Esophagus muscularis mucosa (tissue), 4 donors: ENCODE measurements at regions not wholly inside any gene's neighbourhood (a gene's known extent, or its start where the extent isn't known, plus 50 kb on each side); places are given as distances from the start of the nearest gene placed in this dataset.

ENCODE experiments used
- DNase-seq: peaks from one replicate; pipeline ENCODE4 v3.0.0-alpha.2; 2017; ENCODE audit errors: extremely low spot score
- H3K27ac ChIP-seq, 4 donors: fragments of 200-600 bp; sonication (generic); replicated peaks in 1 of 4; 1 replicate in 3 of 4; 2 replicates in 1 of 4; pipeline ENCODE4 v1.5.1; 2016 to 2019; ENCODE audit warnings: mild to moderate bottlenecking in 1 of 4
- H3K27me3 ChIP-seq, 4 donors: fragments of 200-600 bp; sonication (generic); one replicate each; pipeline versions ENCODE4 v1.5.1 to v1.6.0; 2016 to 2019
- H3K36me3 ChIP-seq, 4 donors: fragments of 200-600 bp; sonication (generic); one replicate each; pipeline ENCODE4 v1.5.1; 2016 to 2019
- H3K4me1 ChIP-seq, 4 donors: fragments of 200-600 bp; sonication (generic); one replicate each; pipeline ENCODE4 v1.5.1; 2016 to 2019
- H3K4me3 ChIP-seq, 4 donors: fragments of 200-600 bp; sonication (generic); 1 replicate in 2 of 4; 2 replicates in 2 of 4; pipeline ENCODE4 v1.5.1; 2016 to 2019; ENCODE audit warnings: mild to moderate bottlenecking in 4 of 4, moderate library complexity in 1 of 4
- H3K9me3 ChIP-seq, 4 donors: fragments of 200-600 bp; sonication (generic); 1 replicate in 3 of 4; 2 replicates in 1 of 4; pipeline ENCODE4 v1.5.1; 2016 to 2019
- CTCF ChIP-seq, 3 experiments: fragments of 200-600 bp in 2 of 3; fragments of 450-650 bp in 1 of 3; sonication (generic) in 2 of 3; IDR thresholded peaks; one replicate each; pipeline ENCODE4 v1.5.1; 2017 to 2019; ENCODE audit warnings: antibody characterized with exemption in 3 of 3, mild to moderate bottlenecking in 2 of 3, moderate library complexity in 1 of 3
- EP300 ChIP-seq: sonication (generic); formaldehyde crosslinking; IDR thresholded peaks from one replicate; pipeline ENCODE4 v1.6.1; 2017; ENCODE audit warnings: antibody characterized with exemption
- POLR2A ChIP-seq: fragments of 450-650 bp; IDR thresholded peaks from one replicate; pipeline ENCODE4 v1.6.1; 2017; ENCODE audit warnings: antibody characterized with exemption, moderate library complexity, mild to moderate bottlenecking, low read depth
- POLR2AphosphoS5 ChIP-seq, 2 donors: sonication (generic); formaldehyde crosslinking; IDR thresholded peaks; one replicate each; pipeline ENCODE4 v1.6.1; 2017; ENCODE audit warnings: antibody characterized with exemption in 2 of 2
- WGBS: methylation state at CpG from one replicate; pipeline ENCODE4 v1.1.5; 2018; 5-methylcytosine and 5-hydroxymethylcytosine counted together
- intact Hi-C: fragments of 100-400 bp; cut with DNase I; formaldehyde crosslinking; loops from one replicate; pipeline ENCODE4 v1.15.1; 2023

- no peaks in the 10 kb centered on the region for H3K36me3 ChIP-seq
- no peak overlapping the region for H3K4me3 ChIP-seq
- intact Hi-C loops: no loop called here
- H3K9me3 ChIP-seq: peaks cover 0 to 5% (median 2%) of the 10 kb centered on the region in 4 donors
- no peaks in the 10 kb centered on the region for H3K4me1 ChIP-seq
- no peak for DNase-seq
- H3K27me3 ChIP-seq: no peaks in the 10 kb centered on the region
- H3K27ac ChIP-seq: no peak overlapping the region
- TF ChIP-seq CTCF (IDR thresholded peaks at IDR 0.05) (no peak), POLR2A (no peak), POLR2AphosphoS5 (IDR thresholded peaks at IDR 0.05) (no peak), EP300 (no peak)
These were observed 160.8 kb downstream of the GXYLT1 start for GRCh38 chr12:41983856-41984255.

- intact Hi-C loops: no loop called here
- peaks cover 0 to 2% (median under 1%) of the 10 kb centered on the region in 4 donors for H3K9me3 ChIP-seq
- WGBS: 55% methylated on average over 1 of the region's 1 CpG
- no peak overlapping the region for H3K4me3 ChIP-seq
- no peak for DNase-seq
- H3K27me3 ChIP-seq: no peaks in the 10 kb centered on the region
- H3K27ac ChIP-seq: no peak overlapping the region
- H3K36me3 ChIP-seq: no peaks in the 10 kb centered on the region
- no peaks in the 10 kb centered on the region for H3K4me1 ChIP-seq
- TF ChIP-seq CTCF (IDR thresholded peaks at IDR 0.05) (no peak), POLR2AphosphoS5 (IDR thresholded peaks at IDR 0.05) (no peak), POLR2A (no peak), EP300 (no peak)
These were observed 161.3 kb downstream of the GXYLT1 start for GRCh38 chr12:41983394-41983793.

- 86% methylated on average over 1 of the region's 1 CpG for WGBS
- Histone ChIP-seq H3K4me1 (no peaks in the 10 kb centered on the region), H3K36me3 (no peaks in the 10 kb centered on the region), H3K27me3 (no peaks in the 10 kb centered on the region), H3K4me3 (no peak overlapping the region), H3K27ac (no peak overlapping the region), H3K9me3 (no peaks in the 10 kb centered on the region)
- TF ChIP-seq POLR2A: no peak
- TF ChIP-seq EP300: no peak
- TF ChIP-seq POLR2AphosphoS5 (IDR thresholded peaks at IDR 0.05): no peak
- TF ChIP-seq CTCF (IDR thresholded peaks at IDR 0.05): no peak
- peak; percentile 86 for DNase-seq
- intact Hi-C loops: no loop called here
These were observed 162.9 kb downstream of the GXYLT1 start for GRCh38 chr12:41981758-41982157.

- Histone ChIP-seq H3K4me1 (no peaks in the 10 kb centered on the region), H3K4me3 (no peak overlapping the region), H3K27me3 (no peaks in the 10 kb centered on the region), H3K27ac (no peak overlapping the region), H3K36me3 (no peaks in the 10 kb centered on the region), H3K9me3 (no peaks in the 10 kb centered on the region)
- TF ChIP-seq POLR2A (no peak), CTCF (IDR thresholded peaks at IDR 0.05) (no peak), POLR2AphosphoS5 (IDR thresholded peaks at IDR 0.05) (no peak), EP300 (no peak)
- 78% methylated on average over 2 of the region's 2 CpGs for WGBS
- intact Hi-C loops: no loop called here
- no peak for DNase-seq
These were observed 163.7 kb downstream of the GXYLT1 start for GRCh38 chr12:41981013-41981412.

GRCh38 chr12:41980390-41980789, 164.3 kb downstream of the GXYLT1 start:
- Histone ChIP-seq H3K9me3 (no peaks in the 10 kb centered on the region), H3K27me3 (no peaks in the 10 kb centered on the region), H3K36me3 (no peaks in the 10 kb centered on the region), H3K4me1 (no peaks in the 10 kb centered on the region), H3K27ac (no peak overlapping the region), H3K4me3 (no peak overlapping the region)
- 48% methylated on average over 1 of the region's 1 CpG for WGBS
- intact Hi-C loops: no loop called here
- no peak for TF ChIP-seq POLR2AphosphoS5 (IDR thresholded peaks at IDR 0.05)
- TF ChIP-seq POLR2A: no peak
- TF ChIP-seq CTCF (IDR thresholded peaks at IDR 0.05): no peak
- TF ChIP-seq EP300: no peak
- no peak for DNase-seq
